ENCODE measurements at regions not wholly inside any gene's neighbourhood (a gene's known extent, or its start where the extent isn't known, plus 50 kb on each side); places are given as distances from the start of the nearest gene placed in this dataset.

DNA sequence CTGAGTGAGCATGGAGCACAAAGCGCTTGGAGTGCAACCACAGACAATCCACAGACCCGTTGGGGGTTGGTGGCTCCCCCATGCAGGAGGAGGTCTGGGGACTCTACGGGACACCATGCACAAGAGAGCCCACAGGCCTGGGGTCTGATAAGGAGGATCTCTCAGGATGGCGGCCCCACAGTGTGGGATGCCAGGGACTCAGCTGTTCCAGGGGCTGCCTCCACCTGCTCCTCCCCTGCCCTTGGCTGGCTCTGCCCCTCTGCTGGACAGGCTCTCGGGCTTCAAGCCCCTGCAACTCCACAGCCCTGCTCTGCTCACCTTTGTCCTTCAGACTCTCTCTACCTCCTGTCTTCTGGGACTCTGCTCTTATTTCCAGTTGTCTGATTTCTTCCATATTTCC lies 184.5 kb upstream of the CHRNA7 start:
- H3K4me3 ChIP-seq (replicated peaks; ENCODE audit: low read depth, low read length) = no peak overlapping the region
- no peak for DNase-seq (ENCODE audit: extremely low read depth, low read depth)
- TF ChIP-seq, protein P1, sequence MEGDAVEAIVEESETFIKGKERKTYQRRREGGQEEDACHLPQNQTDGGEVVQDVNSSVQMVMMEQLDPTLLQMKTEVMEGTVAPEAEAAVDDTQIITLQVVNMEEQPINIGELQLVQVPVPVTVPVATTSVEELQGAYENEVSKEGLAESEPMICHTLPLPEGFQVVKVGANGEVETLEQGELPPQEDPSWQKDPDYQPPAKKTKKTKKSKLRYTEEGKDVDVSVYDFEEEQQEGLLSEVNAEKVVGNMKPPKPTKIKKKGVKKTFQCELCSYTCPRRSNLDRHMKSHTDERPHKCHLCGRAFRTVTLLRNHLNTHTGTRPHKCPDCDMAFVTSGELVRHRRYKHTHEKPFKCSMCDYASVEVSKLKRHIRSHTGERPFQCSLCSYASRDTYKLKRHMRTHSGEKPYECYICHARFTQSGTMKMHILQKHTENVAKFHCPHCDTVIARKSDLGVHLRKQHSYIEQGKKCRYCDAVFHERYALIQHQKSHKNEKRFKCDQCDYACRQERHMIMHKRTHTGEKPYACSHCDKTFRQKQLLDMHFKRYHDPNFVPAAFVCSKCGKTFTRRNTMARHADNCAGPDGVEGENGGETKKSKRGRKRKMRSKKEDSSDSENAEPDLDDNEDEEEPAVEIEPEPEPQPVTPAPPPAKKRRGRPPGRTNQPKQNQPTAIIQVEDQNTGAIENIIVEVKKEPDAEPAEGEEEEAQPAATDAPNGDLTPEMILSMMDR (IDR thresholded peaks at IDR 0.05; ENCODE audit: low read depth, low read length, missing control alignments) = no peak

DNA sequence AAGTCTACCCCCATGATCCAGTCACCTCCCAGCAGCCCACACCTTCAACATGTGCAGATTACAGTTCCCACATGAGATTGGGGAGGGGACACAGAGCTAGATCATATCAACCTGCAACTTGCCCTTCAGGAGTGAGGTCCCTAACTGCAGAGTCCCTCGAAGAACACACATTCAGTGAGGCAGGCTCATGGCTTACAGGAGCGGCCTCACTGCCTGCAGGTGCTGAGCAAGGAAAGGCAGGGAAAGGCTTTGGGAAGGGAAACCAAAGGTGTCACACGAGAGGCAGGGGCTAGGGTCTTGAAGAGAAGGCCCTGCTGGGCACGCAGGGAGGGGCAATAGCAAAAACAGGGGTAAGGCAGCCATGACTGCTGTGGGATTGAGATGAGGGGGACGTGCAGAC lies 182.4 kb upstream of the CHRNA7 start:
- no peak for DNase-seq (ENCODE audit: extremely low read depth, low read depth)
- TF ChIP-seq, protein P1 (IDR thresholded peaks at IDR 0.05; ENCODE audit: low read depth, low read length, missing control alignments) = no peak
- H3K4me3 ChIP-seq (replicated peaks; ENCODE audit: low read depth, low read length) = no peak overlapping the region

DNA sequence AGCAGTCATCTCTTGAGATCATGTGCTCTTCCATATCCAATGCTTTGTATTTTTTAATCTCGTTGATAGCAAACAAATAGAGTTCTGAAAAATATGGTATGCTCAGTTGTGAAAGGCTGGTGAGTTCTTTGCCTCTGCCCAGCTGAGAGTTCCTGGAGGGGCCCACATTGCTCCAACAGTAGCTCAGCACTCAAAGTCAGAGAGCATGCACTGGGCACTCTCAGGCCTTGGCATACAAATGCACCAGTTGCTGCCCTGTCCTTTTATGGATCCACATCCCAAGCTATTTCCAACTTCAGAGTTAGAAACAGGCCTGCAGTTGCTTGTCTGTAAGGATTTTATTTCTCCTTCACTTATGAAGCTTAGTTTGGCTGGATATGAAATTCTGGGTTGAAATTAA lies 181.7 kb upstream of the CHRNA7 start:
- DNase-seq (ENCODE audit: extremely low read depth, low read depth) = no peak
- H3K4me3 ChIP-seq (replicated peaks; ENCODE audit: low read depth, low read length) = no peak overlapping the region
- TF ChIP-seq, protein P1 (IDR thresholded peaks at IDR 0.05; ENCODE audit: low read depth, low read length, missing control alignments) = no peak

DNA sequence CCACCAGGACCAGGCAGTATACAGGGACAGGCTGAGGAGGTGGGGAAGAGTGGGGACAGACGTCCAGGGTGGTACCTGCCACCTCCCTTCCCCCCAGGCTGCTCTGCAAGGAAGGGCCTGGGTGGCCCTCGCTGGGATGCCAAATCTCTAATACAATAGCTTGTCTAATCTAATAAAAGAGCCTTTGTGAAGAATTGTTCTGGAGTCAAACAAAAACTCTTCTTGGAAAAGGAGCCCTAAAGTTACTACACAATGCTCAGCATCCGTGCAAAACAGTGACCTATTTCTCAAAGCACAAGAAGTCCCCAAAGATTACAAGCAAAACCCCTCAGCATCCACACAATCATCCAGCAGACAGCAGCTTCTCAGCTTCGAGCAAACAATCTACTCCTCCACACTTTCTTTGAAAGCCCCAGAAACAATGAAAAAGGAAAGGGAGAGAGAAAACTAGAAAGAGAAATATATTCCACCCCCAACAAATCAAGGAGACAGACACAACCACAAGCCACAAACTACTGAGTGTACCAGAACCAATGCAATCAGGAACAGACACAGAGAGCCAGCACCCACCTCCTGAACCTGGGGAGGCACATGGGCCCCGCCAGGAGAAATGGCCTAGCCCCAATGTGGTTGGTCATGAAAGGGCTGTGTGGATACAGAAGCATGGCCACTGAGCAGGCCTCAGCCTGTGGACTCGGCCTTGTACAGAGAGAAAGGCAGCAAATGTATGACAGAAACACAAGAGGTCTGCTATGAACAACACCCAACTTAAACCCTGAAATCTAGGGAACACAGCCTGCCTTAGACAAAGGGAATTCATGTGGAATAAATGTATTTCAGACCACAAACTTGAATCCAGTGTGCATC lies 177.1 kb upstream of the CHRNA7 start:
- TF ChIP-seq, protein P1 (IDR thresholded peaks at IDR 0.05; ENCODE audit: low read depth, low read length, missing control alignments) = no peak
- DNase-seq (ENCODE audit: extremely low read depth, low read depth) = no peak
- no peak overlapping the region for H3K4me3 ChIP-seq (replicated peaks; ENCODE audit: low read depth, low read length)

DNA sequence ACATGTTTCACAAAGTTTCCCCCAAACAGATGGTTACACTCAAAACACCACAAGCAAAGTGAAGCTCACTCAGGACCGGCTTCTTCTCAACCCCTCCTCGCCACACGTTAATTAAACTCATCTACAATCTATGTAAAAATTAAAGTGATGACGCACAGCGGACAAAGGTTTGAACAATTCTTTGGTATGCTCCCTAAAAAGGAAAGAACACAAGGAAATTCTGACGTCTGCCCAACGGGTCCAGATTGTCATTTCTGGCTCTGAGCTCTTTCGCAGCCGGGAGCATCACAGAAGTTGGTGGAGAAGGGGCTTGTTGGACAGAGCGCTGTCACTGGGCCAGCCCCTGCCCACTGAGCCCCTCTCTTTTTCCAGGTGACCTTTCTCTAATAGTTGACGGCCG lies 173.7 kb upstream of the CHRNA7 start:
- TF ChIP-seq, protein P1 (IDR thresholded peaks at IDR 0.05; ENCODE audit: low read depth, low read length, missing control alignments) = no peak
- DNase-seq (ENCODE audit: extremely low read depth, low read depth) = no peak
- no peak overlapping the region for H3K4me3 ChIP-seq (replicated peaks; ENCODE audit: low read depth, low read length)

DNA sequence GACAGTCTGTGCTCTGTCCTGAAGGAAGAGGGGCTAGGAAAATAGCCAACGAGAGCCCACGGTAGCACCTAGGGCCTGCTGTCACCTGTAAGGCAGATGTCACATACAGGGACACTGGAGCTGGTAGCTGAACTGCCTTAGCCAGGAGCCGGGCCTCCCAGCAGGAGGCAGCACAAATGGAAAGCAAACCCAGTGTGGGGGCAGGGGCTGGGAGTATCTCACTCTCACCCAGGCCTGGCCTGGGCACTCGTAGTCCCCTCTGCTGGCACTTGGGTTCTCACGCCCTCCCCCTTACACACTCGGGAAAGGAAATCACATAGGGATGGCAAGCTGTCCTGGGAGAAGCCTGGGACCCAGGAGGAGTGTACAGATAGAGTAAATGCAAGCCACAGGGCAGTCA lies 173.1 kb upstream of the CHRNA7 start:
- TF ChIP-seq, protein P1 (IDR thresholded peaks at IDR 0.05; ENCODE audit: low read depth, low read length, missing control alignments) = no peak
- H3K4me3 ChIP-seq (replicated peaks; ENCODE audit: low read depth, low read length) = no peak overlapping the region
- no peak for DNase-seq (ENCODE audit: extremely low read depth, low read depth)
